Choroid plexus epithelial cell (primary cell): ENCODE measurements at regions not wholly inside any gene's neighbourhood (a gene's known extent, or its start where the extent isn't known, plus 50 kb on each side); places are given as distances from the start of the nearest gene placed in this dataset.

ENCODE experiments used
- DNase-seq: peaks from one replicate; pipeline ENCODE4 v3.0.0-alpha.2; 2010; ENCODE audit warnings: low read depth
- H3K4me3 ChIP-seq: 2 replicates; pipeline ENCODE4 v1.5.1; 2011; ENCODE audit warnings: low read depth, mild to moderate bottlenecking, control low read depth, low read length, moderate library complexity
- CTCF ChIP-seq: conservative IDR thresholded peaks from 2 replicates; pipeline ENCODE4 v1.5.1; 2011; ENCODE audit warnings: low read depth, mild to moderate bottlenecking, control low read depth, inconsistent platforms, low read length, moderate library complexity

- no peak for TF ChIP-seq CTCF
- H3K4me3 ChIP-seq = no peak overlapping the region
- DNase-seq = no peak
Observed at GRCh38 chr1:194710671-194711070, 1524.3 kb upstream of the B3GALT2 start.

GRCh38 chr1:194709439-194709838 lies 1523.0 kb upstream of the B3GALT2 start:
- H3K4me3 ChIP-seq = no peak overlapping the region
- DNase-seq = no peak
- no peak for TF ChIP-seq CTCF

GRCh38 chr1:194707074-194707473 lies 1520.7 kb upstream of the B3GALT2 start:
- H3K4me3 ChIP-seq = no peak overlapping the region
- TF ChIP-seq CTCF = no peak
- DNase-seq = no peak

GRCh38 chr1:194705123-194705854 lies 1518.9 kb upstream of the B3GALT2 start:
- TF ChIP-seq CTCF = no peak
- peak; percentile 50 for DNase-seq
- no peak overlapping the region for H3K4me3 ChIP-seq

- no peak for TF ChIP-seq CTCF
- H3K4me3 ChIP-seq = no peak overlapping the region
- peak; percentile 1 for DNase-seq
Observed at GRCh38 chr1:194698908-194699318, 1512.5 kb upstream of the B3GALT2 start.

- no peak overlapping the region for H3K4me3 ChIP-seq
- no peak for DNase-seq
- TF ChIP-seq CTCF = no peak
Observed at GRCh38 chr1:194693244-194693643, 1506.8 kb upstream of the B3GALT2 start.

GRCh38 chr1:194684636-194685035 lies 1498.2 kb upstream of the B3GALT2 start:
- no peak for DNase-seq
- TF ChIP-seq CTCF = no peak
- no peak overlapping the region for H3K4me3 ChIP-seq
